ENCODE measurements at regions not wholly inside any gene's neighbourhood (a gene's known extent, or its start where the extent isn't known, plus 50 kb on each side); places are given as distances from the start of the nearest gene placed in this dataset.
"Not testable (repeated sequence)": the region's sequence is repeated elsewhere in the genome, so short reads cannot be mapped to it uniquely, and the experiment has no call there.

GRCh38 chr7:50251765-50252164 is 52.8 kb upstream of the IKZF1 start:
- H3K4me3 ChIP-seq (ENCODE audit: low read length) = no peak overlapping the region
- no peaks in the 10 kb centered on the region for H4K20me1 ChIP-seq (ENCODE audit: control insufficient read depth, insufficient read depth, low read depth, low read length)

DNA sequence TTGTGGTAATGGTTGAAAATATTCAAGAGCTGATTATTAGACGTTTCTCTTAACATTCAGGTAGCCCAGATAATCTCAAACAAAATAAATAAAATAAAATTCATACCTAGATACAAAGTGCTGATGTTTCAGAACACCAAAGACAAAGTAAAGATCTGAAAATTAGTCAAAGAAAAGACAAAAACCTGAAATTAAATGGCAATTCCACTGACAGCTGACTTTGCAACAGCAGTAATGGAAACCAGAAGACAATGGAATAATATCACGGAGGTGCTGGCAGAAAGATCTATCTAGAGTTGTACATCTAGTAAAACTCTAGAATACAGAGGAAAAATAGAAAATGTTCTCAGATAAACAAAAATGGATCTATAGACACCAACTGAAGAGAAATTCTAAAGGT is 58.0 kb upstream of the IKZF1 start:
- H3K9me3 ChIP-seq (ENCODE audit: control insufficient read depth, insufficient read depth, low read length) = peaks cover 26% of the 10 kb centered on the region

More at GRCh38 chr7:50251765-50252164, 52.8 kb upstream of the IKZF1 start:
- no peaks in the 10 kb centered on the region for H3K9me2 ChIP-seq (replicated peaks; ENCODE audit: control insufficient read depth, low read length)
- H3K4me1 ChIP-seq (ENCODE audit: control insufficient read depth, low read length) = no peaks in the 10 kb centered on the region
- peaks cover 7% of the 10 kb centered on the region for H3K9me3 ChIP-seq (ENCODE audit: control insufficient read depth, insufficient read depth, low read length)
- H3F3A ChIP-seq (ENCODE audit: control insufficient read depth, insufficient read depth) = no peaks in the 10 kb centered on the region
- H3K36me3 ChIP-seq (ENCODE audit: control insufficient read depth, low read length) = 0 out of 2 replicates have a peak, but pooled peaks cover 3% of the 10 kb centered on the region
- H3K27me3 ChIP-seq (ENCODE audit: control insufficient read depth, low read length) = no peaks in the 10 kb centered on the region
- no peaks in the 10 kb centered on the region for H3K79me2 ChIP-seq (ENCODE audit: control insufficient read depth, low read length)
- no peak overlapping the region for H3K4me2 ChIP-seq (ENCODE audit: low read length)
- no peak overlapping the region for H3K27ac ChIP-seq (ENCODE audit: low read depth, low read length)
- TF ChIP-seq, protein P1, sequence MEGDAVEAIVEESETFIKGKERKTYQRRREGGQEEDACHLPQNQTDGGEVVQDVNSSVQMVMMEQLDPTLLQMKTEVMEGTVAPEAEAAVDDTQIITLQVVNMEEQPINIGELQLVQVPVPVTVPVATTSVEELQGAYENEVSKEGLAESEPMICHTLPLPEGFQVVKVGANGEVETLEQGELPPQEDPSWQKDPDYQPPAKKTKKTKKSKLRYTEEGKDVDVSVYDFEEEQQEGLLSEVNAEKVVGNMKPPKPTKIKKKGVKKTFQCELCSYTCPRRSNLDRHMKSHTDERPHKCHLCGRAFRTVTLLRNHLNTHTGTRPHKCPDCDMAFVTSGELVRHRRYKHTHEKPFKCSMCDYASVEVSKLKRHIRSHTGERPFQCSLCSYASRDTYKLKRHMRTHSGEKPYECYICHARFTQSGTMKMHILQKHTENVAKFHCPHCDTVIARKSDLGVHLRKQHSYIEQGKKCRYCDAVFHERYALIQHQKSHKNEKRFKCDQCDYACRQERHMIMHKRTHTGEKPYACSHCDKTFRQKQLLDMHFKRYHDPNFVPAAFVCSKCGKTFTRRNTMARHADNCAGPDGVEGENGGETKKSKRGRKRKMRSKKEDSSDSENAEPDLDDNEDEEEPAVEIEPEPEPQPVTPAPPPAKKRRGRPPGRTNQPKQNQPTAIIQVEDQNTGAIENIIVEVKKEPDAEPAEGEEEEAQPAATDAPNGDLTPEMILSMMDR (IDR thresholded peaks at IDR 0.05; ENCODE audit: low read depth, low read length, poor library complexity, severe bottlenecking) = no peak
- no peak for TF ChIP-seq EZH2phosphoT487 (IDR thresholded peaks at IDR 0.05; ENCODE audit: borderline replicate concordance, low read length)

GRCh38 chr7:50242111-50242510 is 62.4 kb upstream of the IKZF1 start:
- H3K9me3 ChIP-seq (ENCODE audit: control insufficient read depth, insufficient read depth, low read length) = peaks cover 28% of the 10 kb centered on the region
- not testable (repeated sequence) for H3K27me3 ChIP-seq (ENCODE audit: control insufficient read depth, low read length); H3K9me2 ChIP-seq (replicated peaks; ENCODE audit: control insufficient read depth, low read length); H3K4me1 ChIP-seq (ENCODE audit: control insufficient read depth, low read length); H3K36me3 ChIP-seq (ENCODE audit: control insufficient read depth, low read length); H4K20me1 ChIP-seq (ENCODE audit: control insufficient read depth, insufficient read depth, low read depth, low read length); H3K4me3 ChIP-seq (ENCODE audit: low read length); H3K79me2 ChIP-seq (ENCODE audit: control insufficient read depth, low read length); H3F3A ChIP-seq (ENCODE audit: control insufficient read depth, insufficient read depth); H3K4me2 ChIP-seq (ENCODE audit: low read length); H3K27ac ChIP-seq (ENCODE audit: low read depth, low read length)

More for the DNA sequence above, 58.0 kb upstream of the IKZF1 start:
- TF ChIP-seq EZH2phosphoT487 (IDR thresholded peaks at IDR 0.05; ENCODE audit: borderline replicate concordance, low read length) = no peak
- TF ChIP-seq, protein P1 (IDR thresholded peaks at IDR 0.05; ENCODE audit: low read depth, low read length, poor library complexity, severe bottlenecking) = no peak
- Histone ChIP-seq H3K9me2 (replicated peaks; ENCODE audit: control insufficient read depth, low read length) (no peaks in the 10 kb centered on the region), H3K79me2 (ENCODE audit: control insufficient read depth, low read length) (no peaks in the 10 kb centered on the region), H3K4me1 (ENCODE audit: control insufficient read depth, low read length) (no peaks in the 10 kb centered on the region), H4K20me1 (ENCODE audit: control insufficient read depth, insufficient read depth, low read depth, low read length) (no peaks in the 10 kb centered on the region), H3K4me2 (ENCODE audit: low read length) (no peak overlapping the region), H3K27me3 (ENCODE audit: control insufficient read depth, low read length) (no peaks in the 10 kb centered on the region), H3K36me3 (ENCODE audit: control insufficient read depth, low read length) (0 out of 2 replicates have a peak, but pooled peaks cover 3% of the 10 kb centered on the region), H3K27ac (ENCODE audit: low read depth, low read length) (no peak overlapping the region), H3K4me3 (ENCODE audit: low read length) (no peak overlapping the region), H3F3A (ENCODE audit: control insufficient read depth, insufficient read depth) (no peaks in the 10 kb centered on the region)

GRCh38 chr7:50240699-50241098 is 63.8 kb upstream of the IKZF1 start:
- not testable (repeated sequence) for H3K9me2 ChIP-seq (replicated peaks; ENCODE audit: control insufficient read depth, low read length); H3F3A ChIP-seq (ENCODE audit: control insufficient read depth, insufficient read depth); H3K27ac ChIP-seq (ENCODE audit: low read depth, low read length); H3K4me2 ChIP-seq (ENCODE audit: low read length); H4K20me1 ChIP-seq (ENCODE audit: control insufficient read depth, insufficient read depth, low read depth, low read length); H3K36me3 ChIP-seq (ENCODE audit: control insufficient read depth, low read length); H3K4me1 ChIP-seq (ENCODE audit: control insufficient read depth, low read length); H3K4me3 ChIP-seq (ENCODE audit: low read length); H3K79me2 ChIP-seq (ENCODE audit: control insufficient read depth, low read length); H3K27me3 ChIP-seq (ENCODE audit: control insufficient read depth, low read length)
- peaks cover 19% of the 10 kb centered on the region; the same call in 1 of the 2 replicates for H3K9me3 ChIP-seq (ENCODE audit: control insufficient read depth, insufficient read depth, low read length)
